ENCODE measurements at regions not wholly inside any gene's neighbourhood (a gene's known extent, or its start where the extent isn't known, plus 50 kb on each side); places are given as distances from the start of the nearest gene placed in this dataset.

GRCh38 chr18:42675810-42676209 lies 439.7 kb downstream of the RIT2 start:
- TF ChIP-seq CTCF (IDR thresholded peaks at IDR 0.05), result no peak
- TF ChIP-seq POLR2A (IDR thresholded peaks at IDR 0.05), result no peak
